Upper lobe of left lung (tissue), 4 donors: ENCODE measurements at regions not wholly inside any gene's neighbourhood (a gene's known extent, or its start where the extent isn't known, plus 50 kb on each side); places are given as distances from the start of the nearest gene placed in this dataset.

ENCODE experiments used
- CTCF ChIP-seq, 6 experiments: fragments of 450-650 bp in 4 of 6; fragments of 200-600 bp in 2 of 6; sonication (generic) in 2 of 6; IDR thresholded peaks; one replicate each; pipeline ENCODE4 v1.5.1; 2016 to 2019; ENCODE audit warnings: antibody characterized with exemption in 6 of 6
- POLR2A ChIP-seq, 4 donors: fragments of 450-650 bp; IDR thresholded peaks; one replicate each; pipeline ENCODE4 v1.5.1; 2016 to 2017; ENCODE audit warnings: antibody characterized with exemption in 4 of 4, mild to moderate bottlenecking in 2 of 4
- POLR2AphosphoS5 ChIP-seq, 2 donors: sonication (generic); formaldehyde crosslinking; IDR thresholded peaks; one replicate each; pipeline ENCODE4 v1.5.1; 2017; ENCODE audit warnings: antibody characterized with exemption in 2 of 2

- TF ChIP-seq CTCF (IDR thresholded peaks at IDR 0.05) (no peak), POLR2A (IDR thresholded peaks at IDR 0.05) (no peak), POLR2AphosphoS5 (IDR thresholded peaks at IDR 0.05) (no peak)
Measured at GRCh38 chr6:147784371-147784770, 275.9 kb downstream of the SAMD5 start.
